Neutrophil (primary cell): ENCODE measurements at regions not wholly inside any gene's neighbourhood (a gene's known extent, or its start where the extent isn't known, plus 50 kb on each side); places are given as distances from the start of the nearest gene placed in this dataset.

Experiments used
- H3K27ac ChIP-seq: fragments of 200-600 bp; sonication (generic); 2 replicates; pipeline ENCODE4 v1.5.1; 2016; ENCODE audit warnings: mild to moderate bottlenecking, moderate library complexity
- H3K27me3 ChIP-seq: fragments of 200-600 bp; sonication (generic); 2 replicates; pipeline ENCODE4 v1.6.0; 2016; ENCODE audit warnings: mild to moderate bottlenecking
- H3K36me3 ChIP-seq: fragments of 200-600 bp; sonication (generic); 2 replicates; pipeline ENCODE4 v1.5.1; 2017
- H3K4me1 ChIP-seq, 2 experiments: fragments of 200-600 bp in 1 of 2; sonication (generic) in 1 of 2; 1 replicate in 1 of 2; 2 replicates in 1 of 2; pipeline versions ENCODE4 v1.5.1 to v1.6.1; 2013 to 2016; ENCODE audit warnings: low read depth in 1 of 2, low read length in 1 of 2, mild to moderate bottlenecking in 1 of 2, moderate library complexity in 1 of 2; ENCODE audit not compliant: control insufficient read depth in 1 of 2, insufficient read depth in 1 of 2
- H3K4me3 ChIP-seq, 2 experiments: fragments of 200-600 bp in 1 of 2; sonication (generic) in 1 of 2; 1 replicate in 1 of 2; 2 replicates in 1 of 2; pipeline ENCODE4 v1.5.1; 2013 to 2016; ENCODE audit warnings: low read depth in 1 of 2, low read length in 1 of 2, mild to moderate bottlenecking in 1 of 2, moderate library complexity in 1 of 2
- H3K9me3 ChIP-seq: fragments of 200-600 bp; sonication (generic); 2 replicates; pipeline ENCODE4 v1.5.1; 2016
- TF ChIP-seq, protein P1 (sequence below): fragments of 200-600 bp; sonication (generic); IDR thresholded peaks from 2 replicates; pipeline ENCODE4 v1.5.1; 2016; ENCODE audit warnings: antibody characterized with exemption

DNA sequence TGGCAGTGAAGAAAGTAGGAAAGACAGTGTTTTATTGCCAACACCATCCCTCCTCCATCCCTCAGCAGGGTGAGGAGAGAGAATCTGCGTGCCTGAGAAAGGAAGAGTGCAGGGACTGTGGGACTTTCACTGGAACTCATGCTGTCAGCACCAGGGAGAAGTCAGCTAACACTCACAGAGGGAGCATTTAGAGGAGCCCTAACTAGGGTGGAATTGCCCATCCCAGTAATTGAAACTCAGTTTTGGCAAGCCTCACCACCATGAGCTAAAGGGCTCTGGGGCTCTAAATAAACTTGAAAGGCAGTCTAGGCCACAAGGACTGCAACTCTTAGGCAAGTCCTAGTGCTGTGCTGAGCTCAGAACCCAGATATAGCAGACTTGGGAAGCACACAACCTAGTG is 622.3 kb downstream of the SEMA5A start:
- Histone ChIP-seq H3K27me3 (no peaks in the 10 kb centered on the region), H3K36me3 (no peaks in the 10 kb centered on the region), H3K4me1 (no peaks in the 10 kb centered on the region), H3K4me3 (no peak overlapping the region), H3K27ac (no peak overlapping the region), H3K9me3 (no peaks in the 10 kb centered on the region)
- TF ChIP-seq, protein P1, sequence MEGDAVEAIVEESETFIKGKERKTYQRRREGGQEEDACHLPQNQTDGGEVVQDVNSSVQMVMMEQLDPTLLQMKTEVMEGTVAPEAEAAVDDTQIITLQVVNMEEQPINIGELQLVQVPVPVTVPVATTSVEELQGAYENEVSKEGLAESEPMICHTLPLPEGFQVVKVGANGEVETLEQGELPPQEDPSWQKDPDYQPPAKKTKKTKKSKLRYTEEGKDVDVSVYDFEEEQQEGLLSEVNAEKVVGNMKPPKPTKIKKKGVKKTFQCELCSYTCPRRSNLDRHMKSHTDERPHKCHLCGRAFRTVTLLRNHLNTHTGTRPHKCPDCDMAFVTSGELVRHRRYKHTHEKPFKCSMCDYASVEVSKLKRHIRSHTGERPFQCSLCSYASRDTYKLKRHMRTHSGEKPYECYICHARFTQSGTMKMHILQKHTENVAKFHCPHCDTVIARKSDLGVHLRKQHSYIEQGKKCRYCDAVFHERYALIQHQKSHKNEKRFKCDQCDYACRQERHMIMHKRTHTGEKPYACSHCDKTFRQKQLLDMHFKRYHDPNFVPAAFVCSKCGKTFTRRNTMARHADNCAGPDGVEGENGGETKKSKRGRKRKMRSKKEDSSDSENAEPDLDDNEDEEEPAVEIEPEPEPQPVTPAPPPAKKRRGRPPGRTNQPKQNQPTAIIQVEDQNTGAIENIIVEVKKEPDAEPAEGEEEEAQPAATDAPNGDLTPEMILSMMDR = no peak

DNA sequence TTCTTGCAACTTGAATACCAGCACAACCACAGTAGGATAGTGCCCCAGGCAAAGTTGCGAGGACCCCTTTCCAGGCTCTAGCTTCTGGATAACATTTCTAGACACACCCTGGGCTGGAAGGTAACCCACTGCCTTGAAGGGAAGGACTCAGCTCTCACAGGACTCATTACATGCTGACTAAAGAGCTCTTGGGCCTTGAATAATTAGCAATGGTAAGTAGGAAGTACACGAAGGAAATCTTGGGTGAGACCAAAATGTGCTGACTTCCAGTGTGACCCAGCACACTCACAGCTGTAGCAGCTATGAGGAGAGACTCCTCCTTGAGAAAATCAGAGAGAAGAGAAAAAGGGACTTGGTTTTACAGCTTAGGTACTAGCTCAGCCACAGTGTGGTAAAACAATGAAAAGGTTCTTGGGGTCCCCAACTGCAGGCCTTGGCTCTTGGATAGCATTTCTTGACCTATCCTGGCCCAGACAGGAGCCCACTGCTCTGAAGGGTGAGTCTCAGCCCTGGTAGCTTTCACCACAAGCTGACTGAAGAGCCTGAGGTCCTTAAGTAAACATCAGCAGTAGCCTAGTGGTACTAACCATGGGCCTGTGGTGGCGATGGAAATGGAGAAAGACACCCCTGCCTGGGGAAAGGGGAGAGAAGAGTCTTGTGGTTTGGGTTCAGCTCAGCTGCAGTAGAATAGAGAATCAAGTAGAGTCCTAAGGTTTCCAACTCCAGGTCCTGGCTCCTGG is 621.7 kb downstream of the SEMA5A start:
- Histone ChIP-seq H3K36me3 (no peaks in the 10 kb centered on the region), H3K4me3 (no peak overlapping the region), H3K27me3 (no peaks in the 10 kb centered on the region), H3K27ac (no peak overlapping the region), H3K4me1 (no peaks in the 10 kb centered on the region), H3K9me3 (no peaks in the 10 kb centered on the region)
- TF ChIP-seq, protein P1 = no peak

DNA sequence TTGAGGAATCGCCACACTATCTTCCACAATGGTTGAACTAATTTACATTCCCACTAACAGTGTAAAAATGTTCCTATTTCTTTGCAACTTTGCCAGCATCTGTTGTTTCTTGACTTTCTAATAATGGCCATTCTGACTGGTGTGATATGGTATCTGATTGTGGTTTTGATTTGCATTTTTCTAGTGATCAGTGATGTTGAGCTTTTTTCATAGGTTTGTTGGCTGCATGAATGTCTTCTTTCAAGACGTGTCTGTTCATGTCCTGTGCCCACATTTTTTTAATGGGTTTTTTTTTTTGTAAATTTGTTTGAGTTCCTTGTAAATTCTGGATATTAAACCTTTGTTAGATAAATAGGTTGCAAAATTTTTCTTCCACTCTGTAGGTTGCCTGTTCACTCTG is 615.9 kb downstream of the SEMA5A start:
- no peaks in the 10 kb centered on the region for H3K9me3 ChIP-seq
- TF ChIP-seq, protein P1 = no peak
- H3K4me1 ChIP-seq = no peaks in the 10 kb centered on the region
- H3K4me3 ChIP-seq = no peak overlapping the region
- H3K27ac ChIP-seq = no peak overlapping the region
- no peaks in the 10 kb centered on the region for H3K36me3 ChIP-seq
- no peaks in the 10 kb centered on the region for H3K27me3 ChIP-seq

DNA sequence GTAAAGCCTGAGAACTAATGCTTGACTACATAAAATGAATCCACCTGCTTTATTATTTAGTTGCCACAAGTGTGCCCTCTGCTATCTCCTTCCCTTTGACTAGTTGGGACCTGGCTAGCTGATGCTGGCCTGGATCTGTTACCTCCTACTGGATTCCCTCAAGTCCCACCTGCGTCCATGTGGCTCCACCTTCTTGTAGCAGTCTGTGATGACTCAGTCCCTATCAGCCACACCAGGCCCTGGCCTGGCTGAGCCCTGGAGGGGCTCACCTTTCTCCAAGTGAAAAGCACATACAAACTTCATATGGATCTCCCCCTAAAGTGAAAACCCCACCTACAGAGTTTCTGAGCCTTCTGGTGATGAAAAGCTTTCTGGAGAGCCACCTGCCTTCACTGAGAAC is 611.4 kb downstream of the SEMA5A start:
- TF ChIP-seq, protein P1 = no peak
- Histone ChIP-seq H3K9me3 (no peaks in the 10 kb centered on the region), H3K36me3 (no peaks in the 10 kb centered on the region), H3K4me1 (no peaks in the 10 kb centered on the region), H3K27me3 (no peaks in the 10 kb centered on the region), H3K4me3 (no peak overlapping the region), H3K27ac (no peak overlapping the region)

DNA sequence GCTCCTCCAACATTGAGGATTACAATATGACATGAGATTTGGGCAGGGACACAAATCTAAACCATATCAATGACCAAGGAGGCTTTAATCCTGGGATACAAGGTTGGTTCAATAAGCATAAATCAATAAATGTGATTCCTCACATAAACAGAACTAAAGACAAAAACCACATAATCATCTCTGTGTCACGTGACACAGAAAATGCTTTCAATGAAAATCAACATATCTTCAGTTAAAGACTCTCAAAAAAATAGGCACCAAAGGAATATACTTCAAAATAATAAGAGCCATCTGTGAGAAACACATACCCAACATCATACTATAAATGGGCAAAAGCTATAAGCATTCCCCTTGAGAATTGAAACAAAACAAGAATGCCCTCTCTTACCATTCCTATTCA is 604.9 kb downstream of the SEMA5A start:
- H3K4me3 ChIP-seq = no peak overlapping the region
- no peaks in the 10 kb centered on the region for H3K4me1 ChIP-seq
- no peaks in the 10 kb centered on the region for H3K36me3 ChIP-seq
- H3K27ac ChIP-seq = no peak overlapping the region
- H3K9me3 ChIP-seq = no peaks in the 10 kb centered on the region
- H3K27me3 ChIP-seq = no peaks in the 10 kb centered on the region
- TF ChIP-seq, protein P1 = no peak
